CMK (cell line): ENCODE measurements at regions not wholly inside any gene's neighbourhood (a gene's known extent, or its start where the extent isn't known, plus 50 kb on each side); places are given as distances from the start of the nearest gene placed in this dataset.

Source experiments
- DNase-seq: peaks from one replicate; pipeline ENCODE4 v3.0.0-alpha.2; 2010; ENCODE audit warnings: low read depth

DNA sequence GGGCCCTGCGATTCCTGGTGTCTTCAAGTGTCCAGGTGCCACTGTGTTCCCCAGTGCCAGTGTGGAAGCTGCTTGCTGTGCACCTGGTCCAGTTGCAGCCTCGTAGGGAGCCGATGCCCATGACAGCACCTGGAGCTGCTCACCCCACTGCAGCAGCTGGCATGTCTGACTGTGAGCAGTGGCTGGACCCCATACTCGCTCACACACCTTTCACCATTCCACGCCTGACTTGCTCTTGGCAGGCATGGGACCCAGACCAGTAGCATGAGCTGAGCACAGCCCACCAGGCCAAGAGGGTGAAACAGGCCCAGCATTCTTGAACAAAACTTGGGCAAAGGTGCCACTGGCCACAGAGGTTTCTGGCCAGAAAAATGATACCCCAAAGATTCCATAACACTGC is 124.5 kb upstream of the THY1 start:
- no peak for DNase-seq

DNA sequence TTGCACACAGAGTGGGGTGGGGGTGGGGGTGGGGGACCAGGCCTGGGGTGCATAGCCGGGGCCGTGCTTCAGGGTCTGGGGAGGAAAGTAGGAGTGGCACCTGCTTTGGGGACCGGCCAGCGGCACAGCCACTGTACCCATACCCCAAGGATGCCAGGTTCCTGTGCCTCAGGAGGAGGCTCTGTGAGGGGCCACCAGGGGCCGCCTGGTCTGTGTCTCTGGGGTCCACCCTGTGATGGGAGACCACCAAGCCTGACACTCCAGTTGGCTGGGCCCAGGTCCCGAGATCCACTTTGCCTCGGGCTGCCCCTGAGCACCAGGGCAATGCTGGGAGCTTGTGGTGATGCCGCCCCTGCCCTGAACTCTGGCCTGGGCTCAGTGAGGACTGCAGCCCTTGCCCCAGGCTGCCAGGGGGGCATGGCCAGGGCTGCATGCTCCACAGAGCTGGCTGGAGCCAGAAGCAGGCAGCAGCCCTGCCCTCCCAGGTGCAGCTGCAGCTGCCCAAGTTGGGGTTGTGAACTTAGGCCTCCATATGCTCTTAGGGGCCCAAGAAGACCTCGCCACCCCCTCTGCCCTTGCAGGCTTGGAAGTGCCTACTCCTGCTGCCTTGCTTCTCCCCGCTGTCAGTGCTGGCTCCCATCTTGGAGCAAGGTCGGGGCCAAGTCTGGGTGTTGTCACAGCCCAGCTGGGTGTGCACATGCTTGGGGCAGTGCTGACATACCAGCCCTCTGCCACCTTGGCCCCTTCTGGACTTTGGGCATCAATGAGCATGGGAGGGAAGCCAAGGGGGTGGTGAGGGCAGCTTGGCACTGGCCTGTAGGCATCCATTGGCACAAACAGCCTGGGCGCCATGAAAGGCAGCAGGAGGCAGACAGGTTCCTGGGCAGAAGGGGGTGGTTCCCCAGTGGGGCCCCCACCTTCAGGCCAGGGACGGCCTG is 123.3 kb upstream of the THY1 start:
- DNase-seq, result no peak

DNA sequence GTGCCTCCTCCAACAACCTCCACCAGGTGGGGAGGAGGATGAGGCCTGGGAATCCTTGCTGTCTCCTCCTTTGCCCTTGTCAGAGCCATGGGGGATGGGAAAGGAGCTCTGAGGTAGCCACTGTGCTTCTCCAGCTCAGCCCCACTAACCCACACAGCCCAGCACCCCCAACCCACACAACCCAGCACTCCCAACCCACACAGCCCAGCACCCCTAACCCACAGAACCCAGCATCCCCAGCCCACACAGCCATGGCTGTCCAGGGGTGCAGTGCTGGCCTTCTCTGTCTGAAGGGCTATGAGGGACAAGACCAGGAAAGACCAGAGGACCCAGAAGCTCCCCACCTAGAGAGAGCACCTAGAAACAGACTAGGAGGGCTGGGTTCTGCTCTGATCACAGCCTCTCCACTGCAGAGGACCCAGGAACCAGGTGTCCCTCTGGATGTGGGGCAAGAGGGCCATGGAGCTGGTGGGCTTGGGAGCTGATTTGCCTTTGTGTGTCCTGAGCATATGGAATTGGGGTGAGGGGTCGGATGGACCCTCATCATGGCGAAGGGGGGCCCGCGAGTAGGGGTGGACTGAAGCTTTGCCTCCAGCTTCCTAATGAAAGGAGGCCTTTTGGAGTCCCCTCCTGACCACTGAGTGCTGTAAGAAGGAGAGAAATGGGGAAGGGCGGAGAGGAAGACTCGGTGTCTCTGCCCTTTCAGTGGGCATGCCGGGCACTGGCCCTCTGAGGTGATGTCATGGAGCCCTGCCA is 117.6 kb upstream of the THY1 start:
- no peak for DNase-seq

DNA sequence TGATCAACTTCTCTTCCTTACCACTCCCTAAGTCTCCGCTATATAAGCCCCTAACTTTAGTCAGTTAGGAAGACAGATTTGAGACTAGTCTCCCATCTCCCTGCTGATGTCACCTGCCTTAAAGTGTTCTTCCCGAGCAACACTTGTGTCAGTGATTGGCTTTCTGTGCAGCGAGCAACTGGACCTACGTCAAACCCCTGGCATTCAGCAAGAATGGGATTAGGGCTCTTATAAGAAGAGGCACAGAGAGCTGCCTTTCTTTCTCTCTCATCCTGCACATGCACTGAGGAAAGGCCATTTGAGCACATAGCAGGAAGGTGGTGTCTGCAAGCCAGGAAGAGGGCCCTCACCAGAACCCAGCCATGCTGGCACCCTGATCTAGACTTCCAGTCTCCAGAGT is 116.6 kb upstream of the THY1 start:
- no peak for DNase-seq

DNA sequence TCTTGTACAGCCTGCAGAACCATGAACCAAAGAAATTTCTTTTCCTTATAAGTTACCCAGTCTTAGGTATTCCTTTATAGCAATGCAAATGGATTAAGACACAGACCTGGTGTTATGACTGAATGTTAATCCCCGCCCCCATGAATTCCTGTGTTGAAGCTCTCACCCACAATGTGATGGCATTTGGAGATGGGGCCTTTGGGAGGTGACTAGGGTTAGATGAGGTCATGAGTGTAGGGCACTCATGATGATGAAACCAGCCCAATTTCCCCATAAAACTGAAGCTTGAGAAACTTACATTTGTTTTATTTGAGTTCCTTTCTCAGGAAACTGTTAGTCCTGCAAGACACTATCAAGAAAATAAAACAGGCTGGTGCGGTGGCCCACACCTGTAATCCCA is 115.8 kb upstream of the THY1 start:
- DNase-seq, result no peak

DNA sequence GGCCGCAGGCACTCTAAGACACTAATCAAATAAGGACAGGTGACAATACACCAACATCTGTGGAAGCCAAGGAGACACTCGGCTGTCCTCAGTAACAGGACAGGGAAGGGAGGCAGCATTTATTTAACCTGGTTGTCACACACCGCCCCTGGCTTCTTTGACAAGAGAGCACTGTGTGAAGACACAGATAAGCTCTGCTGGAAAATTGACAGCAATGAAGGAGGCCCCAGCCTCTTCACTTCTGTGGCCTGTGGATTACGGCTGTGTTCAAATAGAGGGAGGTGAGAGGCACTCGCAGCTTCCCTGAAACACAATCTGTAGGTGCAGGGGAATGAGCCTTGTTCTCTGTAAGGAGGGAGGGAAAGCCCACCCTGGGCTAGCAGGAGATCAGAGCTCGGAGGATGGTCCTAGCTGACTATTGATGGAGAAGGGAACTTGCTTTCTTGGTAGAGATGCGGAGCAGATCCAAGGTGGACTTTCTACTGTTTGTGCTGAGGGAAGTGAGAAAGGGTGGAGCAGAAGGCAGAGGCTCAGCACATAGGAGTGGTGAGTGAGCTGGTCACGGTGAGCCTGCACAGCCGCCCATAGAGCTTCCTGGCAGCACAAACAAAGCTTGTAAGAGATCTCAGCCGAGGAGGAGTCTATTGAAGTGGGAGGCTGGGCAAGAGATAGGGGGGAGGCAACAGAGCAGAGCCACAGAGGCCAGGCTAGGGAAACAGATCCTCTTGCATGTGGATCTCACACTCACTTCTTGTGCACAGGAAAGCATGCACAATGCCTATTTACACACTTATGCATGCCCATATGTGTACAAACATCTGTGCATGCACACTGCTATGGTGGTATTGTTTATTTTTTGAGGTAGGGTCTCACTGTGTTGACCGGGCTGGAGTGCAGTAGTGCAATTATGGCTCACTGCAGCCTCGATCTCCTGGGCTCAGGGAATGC is 114.6 kb upstream of the THY1 start:
- DNase-seq, result no peak

DNA sequence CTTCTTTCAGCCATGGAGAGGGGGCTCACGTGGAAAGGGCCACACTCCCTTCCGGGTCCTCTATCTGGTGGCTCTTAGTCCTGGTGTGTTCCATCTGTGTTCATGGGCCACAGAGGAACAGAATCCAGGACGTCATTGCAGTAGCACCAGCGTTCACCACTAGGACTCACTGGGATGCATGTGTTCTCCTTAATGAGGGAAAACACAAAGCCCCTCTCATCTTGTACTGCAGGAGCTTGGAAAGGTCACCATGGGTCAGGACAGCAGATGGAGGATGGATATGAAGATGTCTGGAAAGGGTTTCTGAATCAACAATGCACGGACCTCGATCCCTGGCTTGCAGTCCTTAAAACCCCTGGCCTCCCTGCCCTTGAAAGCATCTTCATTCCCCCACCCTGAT is 113.8 kb upstream of the THY1 start:
- DNase-seq, result no peak

DNA sequence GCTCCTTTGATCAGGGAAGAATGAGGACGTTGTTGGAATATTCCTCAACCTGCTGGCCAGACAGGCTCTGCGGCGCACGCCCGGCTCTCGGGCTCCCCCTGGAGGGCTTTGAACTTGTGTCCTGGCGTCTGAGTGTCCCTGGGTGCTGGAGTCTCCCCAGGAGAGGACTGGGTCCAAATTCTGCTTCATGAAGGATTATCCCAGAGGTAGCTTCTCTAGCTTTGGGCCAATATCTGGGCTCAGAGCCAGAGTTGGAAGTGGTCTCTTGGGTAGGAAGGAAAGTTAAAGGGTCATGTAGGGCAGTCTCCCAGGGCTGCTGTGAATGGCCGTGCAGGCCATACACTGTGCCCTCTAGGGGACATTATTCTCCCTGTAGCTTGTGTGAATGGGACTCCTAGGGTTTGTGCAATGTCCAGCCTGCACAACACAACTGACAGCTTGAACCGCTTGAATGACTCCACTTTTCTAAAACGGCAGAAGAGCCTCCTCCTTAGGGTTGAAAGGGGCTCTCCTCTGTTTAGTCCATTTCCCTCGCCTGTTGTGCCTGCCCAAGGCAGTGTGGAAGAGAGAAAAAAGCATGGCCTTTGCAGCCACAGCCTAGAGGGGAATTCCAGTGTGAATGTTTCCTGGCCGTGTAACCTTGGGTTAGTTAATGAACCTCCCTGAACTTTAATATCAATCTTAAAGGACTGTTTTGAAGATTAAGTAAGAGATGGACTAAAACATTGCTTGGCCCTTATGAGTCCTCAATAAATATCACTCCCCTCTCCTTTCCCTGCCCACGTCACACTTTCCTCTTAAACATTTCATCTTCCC is 111.2 kb upstream of the THY1 start:
- DNase-seq, result peak; percentile 30

DNA sequence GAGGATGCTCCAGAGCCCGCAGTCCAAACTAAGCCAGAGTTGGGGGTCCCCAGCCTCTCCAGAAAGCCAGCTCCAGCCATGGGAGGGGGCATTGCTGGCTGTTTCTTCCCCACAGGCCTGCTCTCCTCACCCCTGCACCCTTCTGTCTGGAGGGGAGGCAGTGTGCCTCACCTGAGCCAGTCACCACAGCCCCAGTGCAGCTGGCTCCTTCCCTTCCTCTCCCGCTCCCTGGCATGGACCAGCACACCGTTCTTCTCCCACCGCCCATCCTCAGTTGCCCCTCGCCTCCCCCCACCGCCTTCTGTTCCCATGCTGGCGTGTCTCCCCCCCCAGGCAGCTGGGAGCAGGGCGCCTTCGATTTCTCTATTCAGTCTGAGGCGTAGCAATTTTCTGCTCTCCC is 110.5 kb upstream of the THY1 start:
- DNase-seq, result no peak

DNA sequence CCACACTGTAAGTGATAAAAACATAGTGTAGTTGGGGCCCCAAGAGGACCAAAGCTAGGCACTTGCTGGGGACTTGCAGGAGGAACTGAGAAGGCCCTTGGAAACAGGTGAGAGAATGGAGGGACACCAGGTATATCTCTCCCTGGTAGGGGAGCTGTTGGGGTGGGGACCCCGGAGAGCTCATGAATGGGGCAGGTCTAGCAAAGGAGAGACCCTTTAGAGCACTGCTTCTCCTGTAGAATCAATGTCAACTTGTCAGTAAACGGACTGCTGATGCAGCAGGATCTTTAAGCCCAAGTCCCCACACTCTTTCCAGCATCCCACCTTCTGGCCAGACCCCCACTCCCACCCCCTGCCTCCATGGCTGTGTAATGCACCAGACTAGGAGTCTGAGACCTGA is 109.6 kb upstream of the THY1 start:
- DNase-seq, result no peak

DNA sequence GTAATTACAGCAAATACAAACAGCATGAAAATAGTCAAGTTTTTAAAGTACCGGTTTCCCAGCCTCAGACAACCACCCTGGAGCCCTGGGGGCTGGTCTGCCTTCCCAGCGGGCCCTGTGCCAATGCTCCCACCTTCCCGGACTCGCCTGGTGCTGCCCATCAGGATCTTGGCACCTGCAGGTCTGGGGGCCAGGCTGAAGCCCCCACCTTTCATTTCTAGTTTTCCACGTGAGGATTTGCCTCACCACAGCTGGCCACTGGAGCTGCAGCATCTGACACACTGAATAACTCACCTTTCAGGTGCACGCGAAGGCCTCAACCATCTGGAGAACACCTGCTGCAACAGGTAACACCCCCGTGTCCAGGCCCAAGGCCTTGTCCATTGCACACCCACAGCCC is 108.7 kb upstream of the THY1 start:
- DNase-seq, result no peak

DNA sequence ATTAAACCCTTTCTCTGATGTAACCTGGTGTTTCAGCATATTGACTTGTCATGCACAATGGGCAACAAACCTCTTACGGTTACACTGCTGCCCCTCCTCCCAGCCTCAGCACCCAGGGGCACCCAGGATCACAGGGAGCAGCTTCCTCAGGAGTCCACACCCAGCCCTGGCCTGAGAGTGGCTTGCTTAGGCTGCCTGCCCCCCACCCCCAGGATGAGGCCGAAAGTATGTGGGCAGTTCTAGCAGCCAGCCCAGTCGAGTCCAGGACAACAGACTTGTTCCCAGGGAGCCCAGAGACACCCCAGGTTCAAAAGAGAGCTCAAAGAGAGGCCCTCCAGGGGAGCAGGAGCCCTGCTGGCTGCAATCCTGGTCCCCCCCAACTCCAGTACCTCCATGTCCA is 108.1 kb upstream of the THY1 start:
- no peak for DNase-seq

DNA sequence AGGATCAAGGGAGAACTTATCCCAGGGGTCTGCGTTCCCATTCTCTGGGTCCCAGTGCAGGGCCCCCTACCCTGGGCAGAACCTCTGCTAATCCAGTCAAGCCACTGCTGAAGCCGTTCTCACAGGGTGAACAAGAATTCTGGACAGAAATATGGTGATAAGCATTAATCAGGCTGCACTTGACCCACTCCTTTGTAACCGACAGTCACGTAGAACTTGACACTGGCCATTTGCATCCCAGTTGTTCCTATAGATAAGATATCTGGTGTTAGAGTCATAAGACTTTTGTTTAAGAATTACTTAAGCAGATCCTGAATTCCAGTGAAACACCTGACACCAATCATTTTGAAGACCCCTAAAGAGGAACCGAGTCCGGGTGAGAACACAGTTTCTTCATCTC is 107.5 kb upstream of the THY1 start:
- DNase-seq, result no peak

DNA sequence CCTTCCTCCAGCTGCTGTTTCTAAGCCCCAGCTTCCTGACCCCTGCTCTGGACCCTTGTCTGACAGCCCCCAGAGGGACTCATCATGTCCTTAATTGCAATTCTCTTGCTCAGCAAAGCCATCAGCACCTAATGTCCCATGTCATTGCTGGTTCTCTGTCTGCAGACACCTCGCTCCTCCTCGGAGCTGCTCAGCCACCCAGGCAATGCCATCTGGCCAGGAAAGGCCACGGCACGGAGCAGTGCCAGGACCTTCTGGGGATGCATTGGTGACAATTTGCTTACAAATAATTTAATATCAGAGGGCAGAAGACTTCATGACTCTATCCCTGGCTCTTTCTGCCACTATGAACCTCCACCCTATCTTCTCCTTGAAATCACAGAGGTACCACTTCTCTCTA is 107.0 kb upstream of the THY1 start:
- DNase-seq, result no peak

DNA sequence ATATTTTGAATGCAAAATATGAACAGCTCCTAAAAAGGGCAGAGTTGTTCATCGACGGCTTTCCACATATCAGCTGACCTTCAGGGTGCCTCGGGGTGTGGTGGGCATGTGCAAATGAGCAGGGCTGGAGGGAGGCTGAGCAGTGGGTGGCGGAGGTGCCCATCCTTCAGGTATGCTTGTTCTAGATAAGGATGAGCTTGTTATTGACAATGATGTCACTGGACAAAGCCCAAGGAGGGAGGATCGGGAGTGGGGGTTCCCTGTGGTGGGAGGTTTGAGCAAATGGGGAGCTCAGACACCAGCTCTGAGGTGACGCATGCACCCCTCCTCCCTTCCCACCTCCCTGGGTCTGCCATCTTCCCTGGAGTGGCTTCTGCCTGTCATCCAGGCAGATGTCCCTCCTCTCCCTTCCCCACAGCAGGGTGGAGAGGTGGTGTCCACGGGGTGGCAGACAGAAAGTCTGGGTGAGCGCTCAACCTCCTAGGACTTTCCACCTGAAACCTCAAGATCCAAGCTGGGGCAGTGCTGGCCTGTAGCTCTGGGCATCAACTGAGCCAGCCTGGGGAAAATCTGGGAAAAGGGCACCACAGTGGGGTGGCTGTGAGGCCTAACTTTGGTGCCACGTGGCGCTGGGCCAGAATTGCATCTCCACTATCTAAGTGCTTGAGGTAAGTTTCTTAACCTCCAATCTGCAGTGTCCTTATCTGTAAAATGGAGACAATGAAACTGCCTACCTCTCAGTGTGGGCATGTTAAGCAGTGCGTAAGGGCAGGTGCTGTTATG is 106.3 kb upstream of the THY1 start:
- DNase-seq, result no peak

DNA sequence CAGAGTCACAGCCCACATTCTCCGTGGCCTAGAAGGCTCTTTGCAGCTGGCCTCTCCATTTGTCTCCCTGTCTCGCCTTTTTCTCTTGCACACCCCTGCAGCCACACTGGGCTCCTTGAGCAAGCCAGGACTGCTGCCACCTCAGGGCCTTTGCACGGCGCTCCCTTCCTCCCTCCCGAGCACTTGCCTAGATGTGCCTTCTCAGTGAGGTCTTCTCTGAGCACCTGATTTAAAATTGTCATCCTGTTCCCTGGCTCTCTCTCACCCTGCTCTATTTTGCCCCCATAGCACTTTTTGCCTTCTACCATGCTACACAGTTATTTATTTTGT is 102.9 kb upstream of the THY1 start:
- no peak for DNase-seq

DNA sequence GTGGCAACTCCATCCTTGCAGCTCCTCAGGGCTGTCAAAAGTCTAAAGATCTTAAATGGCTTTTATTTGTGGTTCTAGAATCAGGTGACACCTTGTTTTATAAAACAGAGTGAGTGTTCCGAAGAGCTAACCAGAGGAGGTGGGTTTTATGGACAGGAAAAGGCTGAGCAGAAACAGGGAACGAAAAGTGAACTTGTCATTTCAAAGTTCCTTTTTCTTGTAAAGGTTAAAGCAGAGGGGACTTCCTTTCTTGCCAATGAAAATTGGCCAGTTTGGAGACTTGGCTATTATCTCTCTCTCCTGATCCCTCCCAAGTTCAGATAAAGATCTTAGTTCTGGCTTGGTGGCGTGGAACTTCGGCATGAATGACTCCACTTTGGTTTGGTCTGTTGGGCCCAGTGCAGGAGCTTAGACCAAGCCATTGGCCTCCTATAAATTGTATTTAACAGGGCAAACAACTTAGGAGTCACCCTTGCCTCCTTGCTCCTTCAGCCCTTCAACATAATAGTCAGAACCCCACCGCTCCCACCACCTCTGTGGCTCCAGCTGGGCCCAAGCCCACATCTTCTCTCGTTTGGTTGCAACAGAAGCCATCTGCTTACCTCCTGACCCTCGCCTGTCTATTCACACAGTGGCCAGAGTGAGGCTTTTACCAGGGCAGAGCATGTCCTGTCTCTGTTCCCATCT is 102.4 kb upstream of the THY1 start:
- DNase-seq, result no peak

DNA sequence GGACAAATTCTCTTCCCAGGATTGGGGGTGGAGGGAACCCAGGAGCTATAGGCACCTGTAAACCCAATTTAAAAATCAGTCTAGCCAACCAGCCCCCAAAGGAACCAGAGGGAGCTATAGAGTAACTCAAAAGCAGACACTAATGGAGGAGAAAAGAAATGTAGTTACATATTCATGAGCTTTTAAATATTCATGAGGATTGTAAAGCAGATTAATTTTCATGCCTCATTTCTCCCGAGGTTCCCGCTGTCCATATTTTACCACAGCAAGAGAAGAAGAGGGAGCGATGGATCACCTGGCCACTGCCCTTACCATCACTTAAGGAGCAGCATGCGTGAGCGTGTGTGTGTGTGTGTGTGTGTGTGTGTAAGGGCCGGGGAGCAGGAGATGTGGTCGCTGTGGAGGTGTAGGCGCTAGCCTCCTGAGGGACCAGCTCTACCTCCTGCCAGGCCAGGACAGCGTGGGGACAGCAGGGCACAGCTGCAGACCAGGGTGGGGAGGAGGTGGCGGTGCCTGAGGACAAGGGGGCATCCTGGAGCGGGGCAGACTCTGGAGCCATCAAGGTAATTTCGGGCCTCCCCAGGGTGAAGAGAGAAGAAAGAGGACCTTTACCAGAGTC is 100.7 kb upstream of the THY1 start:
- DNase-seq, result no peak

DNA sequence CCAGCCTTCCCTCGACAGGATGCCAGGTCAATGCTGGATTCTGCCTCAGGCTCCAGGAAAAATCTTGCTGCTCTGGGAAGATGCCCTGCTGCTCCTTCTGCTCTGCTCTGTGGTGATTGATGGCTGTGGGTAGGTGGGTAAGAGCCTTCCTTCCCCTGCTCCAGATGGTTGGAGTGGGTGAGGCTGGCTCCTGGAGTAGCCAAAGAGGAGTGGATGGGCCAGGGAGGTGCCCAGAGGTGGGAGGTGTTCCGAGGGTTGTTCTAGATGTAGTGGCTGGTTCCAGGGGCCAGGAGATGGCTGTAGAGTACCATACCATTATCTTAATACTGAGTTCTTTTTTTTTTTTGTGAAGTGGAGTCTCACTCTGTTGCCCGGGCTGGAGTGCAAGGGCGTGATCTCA is 99.6 kb upstream of the THY1 start:
- no peak for DNase-seq

DNA sequence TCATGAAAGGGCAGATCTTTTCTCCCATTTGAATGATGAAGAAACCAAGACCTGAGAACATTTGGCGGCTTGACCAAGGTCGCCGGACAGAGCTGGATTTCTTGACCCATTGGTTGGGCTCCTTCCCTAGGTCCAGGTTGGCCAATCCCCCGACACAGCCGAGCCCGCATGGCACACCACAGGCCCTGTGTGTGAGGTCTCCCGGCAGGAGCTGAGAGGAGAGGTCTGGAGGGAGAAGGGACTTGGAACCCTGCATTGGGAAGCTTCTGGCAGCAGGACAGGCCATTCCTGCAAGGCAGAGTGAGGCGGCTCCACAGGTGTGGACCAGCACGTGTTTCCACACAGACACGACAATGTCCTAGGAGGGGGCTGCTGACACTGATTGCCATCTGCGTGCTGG is 98.6 kb upstream of the THY1 start:
- DNase-seq, result no peak
